ENCODE measurements at regions not wholly inside any gene's neighbourhood (a gene's known extent, or its start where the extent isn't known, plus 50 kb on each side); places are given as distances from the start of the nearest gene placed in this dataset.
"Not testable (repeated sequence)": the region's sequence is repeated elsewhere in the genome, so short reads cannot be mapped to it uniquely, and the experiment has no call there.

- DNase-seq, result no peak
Observed at GRCh38 chr1:37325509-37326437, 148.6 kb upstream of the ZC3H12A start.

- DNase-seq, result no peak
Observed at GRCh38 chr1:37332126-37332525, 142.3 kb upstream of the ZC3H12A start.

- no peak for DNase-seq
Observed at GRCh38 chr1:37338658-37339057, 135.7 kb upstream of the ZC3H12A start.

- no peak for DNase-seq
Observed at GRCh38 chr1:37342736-37343135, 131.6 kb upstream of the ZC3H12A start.

- no peak for DNase-seq
Observed at GRCh38 chr1:37347104-37347649, 127.2 kb upstream of the ZC3H12A start.

- no peak for DNase-seq
Observed at GRCh38 chr1:37353871-37354270, 120.5 kb upstream of the ZC3H12A start.

GRCh38 chr1:37354876-37355650 is 119.3 kb upstream of the ZC3H12A start:
- no peak for DNase-seq

- no peak for DNase-seq
Observed at GRCh38 chr1:37358992-37359391, 115.4 kb upstream of the ZC3H12A start.

GRCh38 chr1:37360011-37360410 is 114.4 kb upstream of the ZC3H12A start:
- DNase-seq, result no peak

- no peak for DNase-seq
Observed at GRCh38 chr1:37362594-37363385, 111.6 kb upstream of the ZC3H12A start.

GRCh38 chr1:37363535-37363934 is 110.8 kb upstream of the ZC3H12A start:
- DNase-seq, result no peak

GRCh38 chr1:37368665-37369315 is 105.6 kb upstream of the ZC3H12A start:
- DNase-seq, result not testable (repeated sequence)

GRCh38 chr1:37372302-37372701 is 102.1 kb upstream of the ZC3H12A start:
- no peak for DNase-seq

- no peak for DNase-seq
Observed at GRCh38 chr1:37372711-37373110, 101.7 kb upstream of the ZC3H12A start.

- DNase-seq, result no peak
Observed at GRCh38 chr1:37373413-37373812, 101.0 kb upstream of the ZC3H12A start.

- DNase-seq, result not testable (repeated sequence)
Observed at GRCh38 chr1:37380546-37380945, 93.8 kb upstream of the ZC3H12A start.

- DNase-seq, result no peak
Observed at GRCh38 chr1:37387854-37388253, 86.5 kb upstream of the ZC3H12A start.

GRCh38 chr1:37389327-37389726 is 85.1 kb upstream of the ZC3H12A start:
- DNase-seq, result no peak

GRCh38 chr1:37391211-37392011 is 83.0 kb upstream of the ZC3H12A start:
- DNase-seq, result no peak

GRCh38 chr1:37392051-37392450 is 82.3 kb upstream of the ZC3H12A start:
- no peak for DNase-seq
